Cardiac fibroblast (primary cell): ENCODE measurements at regions not wholly inside any gene's neighbourhood (a gene's known extent, or its start where the extent isn't known, plus 50 kb on each side); places are given as distances from the start of the nearest gene placed in this dataset.

Experiments used
- DNase-seq, 2 donors: peaks; one replicate each; pipeline versions ENCODE4 v3.0.0 to v3.0.0-alpha.2; 2010; ENCODE audit warnings: low read depth in 2 of 2
- H3K4me3 ChIP-seq, 2 donors: replicated peaks in 1 of 2; 1 replicate in 1 of 2; 2 replicates in 1 of 2; pipeline ENCODE4 v1.5.1; 2011; ENCODE audit warnings: low read depth in 2 of 2, low read length in 2 of 2, mild to moderate bottlenecking in 2 of 2, moderate library complexity in 1 of 2
- CTCF ChIP-seq: IDR thresholded peaks from one replicate; pipeline ENCODE4 v1.5.1; 2011; ENCODE audit warnings: low read depth, mild to moderate bottlenecking, low read length, inconsistent platforms

- no peak for DNase-seq
- TF ChIP-seq CTCF: no peak
- no peak overlapping the region for H3K4me3 ChIP-seq
Observed at GRCh38 chr13:90551253-90551652, 796.2 kb upstream of the MIR17HG start.

- H3K4me3 ChIP-seq: no peak overlapping the region
- TF ChIP-seq CTCF: no peak
- no peak for DNase-seq
Observed at GRCh38 chr13:90552702-90553101, 794.8 kb upstream of the MIR17HG start.

GRCh38 chr13:90553159-90553558, 794.3 kb upstream of the MIR17HG start:
- no peak for TF ChIP-seq CTCF
- no peak for DNase-seq
- no peak overlapping the region for H3K4me3 ChIP-seq

- TF ChIP-seq CTCF: no peak
- no peak overlapping the region for H3K4me3 ChIP-seq
- DNase-seq: no peak
Observed at GRCh38 chr13:90557626-90558025, 789.9 kb upstream of the MIR17HG start.

- TF ChIP-seq CTCF: no peak
- no peak for DNase-seq
- no peak overlapping the region for H3K4me3 ChIP-seq
Observed at GRCh38 chr13:90562443-90562842, 785.0 kb upstream of the MIR17HG start.

GRCh38 chr13:90564096-90564495, 783.4 kb upstream of the MIR17HG start:
- no peak for TF ChIP-seq CTCF
- H3K4me3 ChIP-seq: no peak overlapping the region
- no peak for DNase-seq

GRCh38 chr13:90564566-90564965, 782.9 kb upstream of the MIR17HG start:
- DNase-seq: no peak

More at GRCh38 chr13:90564566-90564965, 782.9 kb upstream of the MIR17HG start:
- no peak for TF ChIP-seq CTCF
- no peak overlapping the region for H3K4me3 ChIP-seq
